ENCODE measurements at regions not wholly inside any gene's neighbourhood (a gene's known extent, or its start where the extent isn't known, plus 50 kb on each side); places are given as distances from the start of the nearest gene placed in this dataset.

- Histone ChIP-seq H3K79me2 (ENCODE audit: insufficient read depth, low read length) (no peaks in the 10 kb centered on the region), H3K4me3 (ENCODE audit: low read depth, low read length, poor library complexity, severe bottlenecking) (no peak overlapping the region), H3F3A (ENCODE audit: insufficient read depth, low read length) (no peaks in the 10 kb centered on the region), H3K4me1 (ENCODE audit: insufficient read depth, low read length, severe bottlenecking) (no peaks in the 10 kb centered on the region), H4K20me1 (ENCODE audit: insufficient read depth, low read length) (no peaks in the 10 kb centered on the region), H3K36me3 (ENCODE audit: insufficient read depth, low read length) (no peaks in the 10 kb centered on the region), H3K9ac (ENCODE audit: low read length) (no peak overlapping the region), H3K9me2 (ENCODE audit: low read depth, low read length) (no peaks in the 10 kb centered on the region), H2AFZ (ENCODE audit: low read length) (no peak overlapping the region), H3K27ac (ENCODE audit: low read depth, low read length, poor library complexity, severe bottlenecking) (no peak overlapping the region), H3K4me2 (ENCODE audit: low read length) (no peak overlapping the region), H3K9me3 (ENCODE audit: low read length) (no peaks in the 10 kb centered on the region), H3K27me3 (ENCODE audit: insufficient read depth, low read length) (no peaks in the 10 kb centered on the region)
- TF ChIP-seq CTCF (IDR thresholded peaks at IDR 0.05; ENCODE audit: low read length) = no peak
- TF ChIP-seq EZH2 (IDR thresholded peaks at IDR 0.05; ENCODE audit: borderline replicate concordance, low read length) = no peak
Measured at GRCh38 chr10:3516923-3517255, 268.1 kb downstream of the KLF6 start.

GRCh38 chr10:3516234-3516922, 268.6 kb downstream of the KLF6 start:
- Histone ChIP-seq H2AFZ (ENCODE audit: low read length) (no peak overlapping the region), H4K20me1 (ENCODE audit: insufficient read depth, low read length) (no peaks in the 10 kb centered on the region), H3K9me2 (ENCODE audit: low read depth, low read length) (no peaks in the 10 kb centered on the region), H3K9me3 (ENCODE audit: low read length) (no peaks in the 10 kb centered on the region), H3K4me2 (ENCODE audit: low read length) (no peak overlapping the region), H3K4me1 (ENCODE audit: insufficient read depth, low read length, severe bottlenecking) (no peaks in the 10 kb centered on the region), H3K36me3 (ENCODE audit: insufficient read depth, low read length) (no peaks in the 10 kb centered on the region), H3K9ac (ENCODE audit: low read length) (no peak overlapping the region), H3K4me3 (ENCODE audit: low read depth, low read length, poor library complexity, severe bottlenecking) (no peak overlapping the region), H3K79me2 (ENCODE audit: insufficient read depth, low read length) (no peaks in the 10 kb centered on the region), H3F3A (ENCODE audit: insufficient read depth, low read length) (no peaks in the 10 kb centered on the region), H3K27ac (ENCODE audit: low read depth, low read length, poor library complexity, severe bottlenecking) (no peak overlapping the region), H3K27me3 (ENCODE audit: insufficient read depth, low read length) (no peaks in the 10 kb centered on the region)
- TF ChIP-seq EZH2 (IDR thresholded peaks at IDR 0.05; ENCODE audit: borderline replicate concordance, low read length) (no peak), CTCF (IDR thresholded peaks at IDR 0.05; ENCODE audit: low read length) (no peak)

GRCh38 chr10:3514691-3515090, 270.3 kb downstream of the KLF6 start:
- Histone ChIP-seq H3F3A (ENCODE audit: insufficient read depth, low read length) (no peaks in the 10 kb centered on the region), H3K9me3 (ENCODE audit: low read length) (no peaks in the 10 kb centered on the region), H3K9me2 (ENCODE audit: low read depth, low read length) (no peaks in the 10 kb centered on the region), H4K20me1 (ENCODE audit: insufficient read depth, low read length) (no peaks in the 10 kb centered on the region), H3K4me1 (ENCODE audit: insufficient read depth, low read length, severe bottlenecking) (no peaks in the 10 kb centered on the region), H3K36me3 (ENCODE audit: insufficient read depth, low read length) (no peaks in the 10 kb centered on the region), H3K27ac (ENCODE audit: low read depth, low read length, poor library complexity, severe bottlenecking) (no peak overlapping the region), H3K9ac (ENCODE audit: low read length) (no peak overlapping the region), H3K4me3 (ENCODE audit: low read depth, low read length, poor library complexity, severe bottlenecking) (no peak overlapping the region), H2AFZ (ENCODE audit: low read length) (no peak overlapping the region), H3K4me2 (ENCODE audit: low read length) (no peak overlapping the region), H3K27me3 (ENCODE audit: insufficient read depth, low read length) (no peaks in the 10 kb centered on the region), H3K79me2 (ENCODE audit: insufficient read depth, low read length) (no peaks in the 10 kb centered on the region)
- TF ChIP-seq CTCF (IDR thresholded peaks at IDR 0.05; ENCODE audit: low read length) = no peak
- no peak for TF ChIP-seq EZH2 (IDR thresholded peaks at IDR 0.05; ENCODE audit: borderline replicate concordance, low read length)
